ENCODE measurements at regions not wholly inside any gene's neighbourhood (a gene's known extent, or its start where the extent isn't known, plus 50 kb on each side); places are given as distances from the start of the nearest gene placed in this dataset.

- TF ChIP-seq CTCF (IDR thresholded peaks at IDR 0.05) (no peak), POLR2A (IDR thresholded peaks at IDR 0.05) (no peak)
Measured at GRCh38 chr14:87233266-87233665, 759.7 kb downstream of the GALC start.

Data from right lobe of liver (tissue), 4 donors.